OCI-LY1 (cell line): ENCODE measurements at regions not wholly inside any gene's neighbourhood (a gene's known extent, or its start where the extent isn't known, plus 50 kb on each side); places are given as distances from the start of the nearest gene placed in this dataset.

Experiments
- CTCF ChIP-seq: fragments of 200-600 bp; sonication (generic), shearing (Covaris generic); IDR thresholded peaks from 2 replicates; pipeline ENCODE4 v1.5.1; 2017; ENCODE audit warnings: mild to moderate bottlenecking, antibody characterized with exemption, low read length, moderate library complexity, mixed read lengths
- EZH2 ChIP-seq: fragments of 200-600 bp; sonication (generic), shearing (Covaris generic); IDR thresholded peaks from 2 replicates; pipeline ENCODE4 v1.8.0; 2017; ENCODE audit warnings: borderline replicate concordance, mixed run types, mild to moderate bottlenecking, antibody characterized with exemption, low read length, moderate library complexity, mixed read lengths

- TF ChIP-seq CTCF (no peak), EZH2 (no peak)
These were observed 344.7 kb upstream of the NETO1 start for GRCh38 chr18:73212442-73212841.
